Thyroid gland (tissue), 4 donors: ENCODE measurements at regions not wholly inside any gene's neighbourhood (a gene's known extent, or its start where the extent isn't known, plus 50 kb on each side); places are given as distances from the start of the nearest gene placed in this dataset.

Source experiments
- CTCF ChIP-seq, 6 experiments: fragments of 200-600 bp in 3 of 6; fragments of 450-650 bp in 3 of 6; sonication (generic) in 3 of 6; IDR thresholded peaks; one replicate each; pipeline ENCODE4 v1.5.1; 2016 to 2019; ENCODE audit warnings: antibody characterized with exemption in 6 of 6, mild to moderate bottlenecking in 2 of 6, inconsistent platforms in 1 of 6, moderate library complexity in 1 of 6
- POLR2A ChIP-seq, 2 donors: fragments of 450-650 bp; IDR thresholded peaks; one replicate each; pipeline ENCODE4 v1.6.1; 2017; ENCODE audit warnings: antibody characterized with exemption in 2 of 2, mild to moderate bottlenecking in 2 of 2, moderate library complexity in 1 of 2

DNA sequence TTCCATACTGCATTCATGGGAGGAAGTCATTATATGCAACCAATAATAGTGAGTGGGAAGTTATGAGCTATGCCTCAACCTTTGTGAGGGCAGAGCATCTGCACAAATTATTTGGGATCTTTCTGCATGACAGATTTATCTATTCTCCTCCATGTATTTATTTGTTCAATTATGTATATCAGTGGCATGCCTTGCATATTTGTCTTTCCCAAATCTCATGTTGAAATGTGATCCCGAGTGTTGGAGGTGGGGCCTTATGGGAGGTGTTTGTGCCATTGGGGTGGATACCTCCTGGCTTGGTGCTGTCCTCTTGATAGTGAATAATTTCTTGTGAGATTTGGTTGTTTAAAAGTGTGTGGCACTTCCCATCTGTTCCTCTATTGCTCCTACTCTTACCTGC, 1246.0 kb upstream of the CITED2 start:
- TF ChIP-seq CTCF (IDR thresholded peaks at IDR 0.05), result no peak
- no peak for TF ChIP-seq POLR2A (IDR thresholded peaks at IDR 0.05)
